Neural progenitor cell (in vitro differentiated cells): ENCODE measurements at regions not wholly inside any gene's neighbourhood (a gene's known extent, or its start where the extent isn't known, plus 50 kb on each side); places are given as distances from the start of the nearest gene placed in this dataset.

Source experiments
- DNase-seq: peaks from one replicate; pipeline ENCODE4 v3.0.0-alpha.2; 2016; ENCODE audit warnings: low spot score
- H2AFZ ChIP-seq: fragments of 200-600 bp; sonication (generic); replicated peaks from 2 replicates; pipeline ENCODE4 v1.6.1; 2016; ENCODE audit warnings: antibody characterized with exemption
- H3F3A ChIP-seq: fragments of 200-600 bp; sonication (generic); 2 replicates; pipeline ENCODE4 v1.6.1; 2016; ENCODE audit warnings: antibody characterized with exemption, low read depth
- H3K27ac ChIP-seq: fragments of 200-600 bp; sonication (generic); 2 replicates; pipeline ENCODE4 v1.5.1; 2016; ENCODE audit warnings: mild to moderate bottlenecking
- H3K27me3 ChIP-seq: fragments of 200-600 bp; sonication (generic); 2 replicates; pipeline ENCODE4 v1.6.1; 2016; ENCODE audit warnings: mild to moderate bottlenecking, moderate library complexity
- H3K36me3 ChIP-seq: fragments of 200-600 bp; sonication (generic); 2 replicates; pipeline ENCODE4 v1.5.1; 2016
- H3K4me1 ChIP-seq: fragments of 200-600 bp; sonication (generic); 2 replicates; pipeline ENCODE4 v1.6.1; 2016; ENCODE audit warnings: mixed run types
- H3K4me2 ChIP-seq: fragments of 200-600 bp; sonication (generic); 2 replicates; pipeline ENCODE4 v1.6.1; 2016
- H3K4me3 ChIP-seq: fragments of 200-600 bp; sonication (generic); 2 replicates; pipeline ENCODE4 v1.5.1; 2016
- H3K79me2 ChIP-seq: fragments of 200-600 bp; sonication (generic); 2 replicates; pipeline ENCODE4 v1.6.1; 2016; ENCODE audit warnings: low read depth
- H3K9ac ChIP-seq: fragments of 200-600 bp; sonication (generic); 2 replicates; pipeline ENCODE4 v1.6.1; 2016
- H3K9me3 ChIP-seq: fragments of 200-600 bp; sonication (generic); 2 replicates; pipeline ENCODE4 v1.5.1; 2016; ENCODE audit warnings: low read depth
- H4K20me1 ChIP-seq: fragments of 200-600 bp; sonication (generic); 2 replicates; pipeline ENCODE4 v1.6.1; 2016; ENCODE audit warnings: low read depth
- H3K27ac Mint-ChIP-seq: 3 replicates; pipeline ENCODE4 v1.8.0; 2021; ENCODE audit warnings: mixed read lengths
- H3K27me3 Mint-ChIP-seq: 2 replicates; pipeline ENCODE4 v1.8.0; 2022; ENCODE audit warnings: low read depth, mild to moderate bottlenecking, inconsistent platforms, moderate library complexity, mixed read lengths; ENCODE audit not compliant: insufficient read depth
- H3K36me3 Mint-ChIP-seq: 3 replicates; pipeline ENCODE4 v1.8.0; 2021; ENCODE audit warnings: mixed read lengths
- H3K4me1 Mint-ChIP-seq: 3 replicates; pipeline ENCODE4 v1.8.0; 2021; ENCODE audit warnings: mixed read lengths
- H3K4me3 Mint-ChIP-seq: 3 replicates; pipeline ENCODE4 v1.8.0; 2021; ENCODE audit warnings: mild to moderate bottlenecking, moderate library complexity, mixed read lengths
- H3K9me3 Mint-ChIP-seq: 3 replicates; pipeline ENCODE4 v1.8.0; 2020; ENCODE audit warnings: mixed read lengths
- EZH2 ChIP-seq: fragments of 200-600 bp; sonication (generic); IDR thresholded peaks from 2 replicates; pipeline ENCODE4 v1.6.1; 2017; ENCODE audit warnings: antibody characterized with exemption, mild to moderate bottlenecking, moderate library complexity
- EZH2phosphoT487 ChIP-seq: fragments of 200-600 bp; sonication (generic); IDR thresholded peaks from 2 replicates; pipeline ENCODE4 v1.6.1; 2017; ENCODE audit warnings: antibody characterized with exemption
- TF ChIP-seq, protein P1 (sequence below): fragments of 200-600 bp; sonication (generic); IDR thresholded peaks from 2 replicates; pipeline ENCODE4 v1.5.1; 2017; ENCODE audit warnings: antibody characterized with exemption, mild to moderate bottlenecking

DNA sequence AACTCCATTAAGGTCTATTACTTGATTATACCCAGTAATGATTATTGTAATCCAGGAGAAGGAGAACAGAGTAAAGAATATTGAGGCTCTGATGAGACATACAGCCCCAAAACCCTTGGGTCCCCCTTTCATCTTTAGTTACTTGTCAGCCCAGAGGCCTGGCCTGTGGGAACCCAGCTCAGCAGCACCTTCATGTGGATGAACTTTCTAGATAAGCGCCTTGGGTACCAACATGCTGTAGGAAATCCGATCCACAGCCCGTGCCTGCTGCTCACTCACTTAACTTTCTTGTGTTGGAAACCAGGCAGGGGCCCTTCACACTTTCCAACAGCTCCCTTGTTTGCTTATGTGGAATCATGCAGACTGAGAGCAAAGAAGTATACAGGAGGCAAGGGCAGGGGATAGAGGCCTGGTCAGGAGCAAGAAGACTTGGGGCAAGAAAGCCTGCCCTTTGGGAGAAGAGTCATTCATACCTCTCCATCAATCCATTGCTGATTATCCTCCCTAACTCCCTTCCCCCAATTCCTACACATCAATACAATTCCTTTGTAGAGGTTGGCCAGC is 64.0 kb upstream of the SOX9 start:
- no peak for TF ChIP-seq EZH2phosphoT487
- TF ChIP-seq, protein P1, sequence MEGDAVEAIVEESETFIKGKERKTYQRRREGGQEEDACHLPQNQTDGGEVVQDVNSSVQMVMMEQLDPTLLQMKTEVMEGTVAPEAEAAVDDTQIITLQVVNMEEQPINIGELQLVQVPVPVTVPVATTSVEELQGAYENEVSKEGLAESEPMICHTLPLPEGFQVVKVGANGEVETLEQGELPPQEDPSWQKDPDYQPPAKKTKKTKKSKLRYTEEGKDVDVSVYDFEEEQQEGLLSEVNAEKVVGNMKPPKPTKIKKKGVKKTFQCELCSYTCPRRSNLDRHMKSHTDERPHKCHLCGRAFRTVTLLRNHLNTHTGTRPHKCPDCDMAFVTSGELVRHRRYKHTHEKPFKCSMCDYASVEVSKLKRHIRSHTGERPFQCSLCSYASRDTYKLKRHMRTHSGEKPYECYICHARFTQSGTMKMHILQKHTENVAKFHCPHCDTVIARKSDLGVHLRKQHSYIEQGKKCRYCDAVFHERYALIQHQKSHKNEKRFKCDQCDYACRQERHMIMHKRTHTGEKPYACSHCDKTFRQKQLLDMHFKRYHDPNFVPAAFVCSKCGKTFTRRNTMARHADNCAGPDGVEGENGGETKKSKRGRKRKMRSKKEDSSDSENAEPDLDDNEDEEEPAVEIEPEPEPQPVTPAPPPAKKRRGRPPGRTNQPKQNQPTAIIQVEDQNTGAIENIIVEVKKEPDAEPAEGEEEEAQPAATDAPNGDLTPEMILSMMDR, result peak; percentile 11
- no peak overlapping the region for H3K4me2 ChIP-seq
- no peak overlapping the region for H3K4me3 ChIP-seq
- H3K27me3 ChIP-seq, result no peaks in the 10 kb centered on the region
- H3K36me3 ChIP-seq, result no peaks in the 10 kb centered on the region
- H3K27me3 Mint-ChIP-seq, result peaks cover 2% of the 10 kb centered on the region
- no peaks in the 10 kb centered on the region for H3K36me3 Mint-ChIP-seq
- peaks cover 7% of the 10 kb centered on the region for H3F3A ChIP-seq
- DNase-seq, result no peak
- H3K27ac ChIP-seq, result no peak overlapping the region
- H2AFZ ChIP-seq, result peak overlapping the region; percentile 57
- H3K9me3 Mint-ChIP-seq, result no peaks in the 10 kb centered on the region
- H3K9ac ChIP-seq, result no peak overlapping the region
- H3K4me1 Mint-ChIP-seq, result peaks cover 18% of the 10 kb centered on the region
- H3K27ac Mint-ChIP-seq, result no peak overlapping the region
- H3K4me1 ChIP-seq, result peaks cover 19% of the 10 kb centered on the region
- no peaks in the 10 kb centered on the region for H4K20me1 ChIP-seq
- H3K4me3 Mint-ChIP-seq, result no peak overlapping the region
- no peaks in the 10 kb centered on the region for H3K9me3 ChIP-seq
- no peaks in the 10 kb centered on the region for H3K79me2 ChIP-seq

DNA sequence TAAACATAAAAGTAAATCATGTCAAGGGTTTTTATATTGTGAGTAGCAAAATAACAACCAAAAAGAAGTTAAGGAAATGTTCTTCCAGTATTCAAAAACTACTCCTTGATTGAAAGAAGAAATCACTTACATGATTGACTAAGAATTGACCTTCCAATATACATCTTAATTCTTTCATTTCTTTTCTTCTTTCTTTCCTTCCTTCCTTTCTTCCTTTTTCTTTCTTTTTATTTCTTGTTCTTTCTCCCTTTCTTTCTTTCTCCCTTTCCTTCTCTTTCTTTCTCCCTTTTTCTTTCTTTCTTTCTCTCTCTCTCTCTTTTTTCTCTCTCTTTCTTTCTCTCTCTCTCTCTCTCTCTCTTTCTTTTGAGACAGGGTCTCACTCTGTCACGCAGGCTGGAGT is 60.7 kb upstream of the SOX9 start:
- TF ChIP-seq, protein P1, result no peak
- no peak overlapping the region for H2AFZ ChIP-seq

DNA sequence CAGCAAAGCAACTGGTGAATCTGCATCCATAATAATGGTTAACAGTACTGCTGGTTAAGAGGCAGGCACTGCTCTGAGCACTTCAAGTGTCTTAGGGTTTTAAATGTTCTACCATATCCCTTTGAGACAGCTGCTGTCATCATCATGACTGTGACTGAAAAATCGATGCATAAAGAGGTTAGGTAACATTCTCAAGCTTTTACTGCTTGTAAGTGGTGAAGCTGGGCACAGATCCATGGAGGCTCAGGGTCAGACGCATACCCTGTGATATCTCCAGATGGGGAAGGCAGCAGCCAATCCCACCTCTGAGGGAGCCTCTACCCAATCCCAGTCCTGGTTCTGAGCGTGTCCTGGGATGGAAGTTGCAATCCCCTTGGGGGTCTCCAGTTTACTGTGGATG is 57.6 kb upstream of the SOX9 start:
- Histone ChIP-seq H3K4me3 (no peak overlapping the region), H3K4me2 (no peak overlapping the region), H3K4me1 (peaks cover 8% of the 10 kb centered on the region), H3K36me3 (no peaks in the 10 kb centered on the region), H3K27ac (no peak overlapping the region), H3K9ac (no peak overlapping the region), H4K20me1 (no peaks in the 10 kb centered on the region), H3F3A (no peaks in the 10 kb centered on the region), H3K79me2 (no peaks in the 10 kb centered on the region), H3K27me3 (no peaks in the 10 kb centered on the region), H3K9me3 (no peaks in the 10 kb centered on the region), H2AFZ (no peak overlapping the region)
- no peaks in the 10 kb centered on the region for H3K27me3 Mint-ChIP-seq
- H3K36me3 Mint-ChIP-seq, result no peaks in the 10 kb centered on the region
- TF ChIP-seq EZH2phosphoT487 (no peak), EZH2 (no peak)
- TF ChIP-seq, protein P1, result no peak
- no peaks in the 10 kb centered on the region for H3K4me1 Mint-ChIP-seq
- DNase-seq, result no peak
- no peak overlapping the region for H3K4me3 Mint-ChIP-seq
- H3K9me3 Mint-ChIP-seq, result no peaks in the 10 kb centered on the region
- H3K27ac Mint-ChIP-seq, result no peak overlapping the region

More for the DNA sequence above, 60.7 kb upstream of the SOX9 start:
- H3K27ac Mint-ChIP-seq, result no peak overlapping the region
- peaks cover 5% of the 10 kb centered on the region for H3K4me1 Mint-ChIP-seq
- H4K20me1 ChIP-seq, result no peaks in the 10 kb centered on the region
- H3K9me3 ChIP-seq, result no peaks in the 10 kb centered on the region
- H3F3A ChIP-seq, result no peaks in the 10 kb centered on the region
- no peaks in the 10 kb centered on the region for H3K36me3 ChIP-seq
- H3K4me1 ChIP-seq, result peaks cover 16% of the 10 kb centered on the region
- H3K27me3 Mint-ChIP-seq, result no peaks in the 10 kb centered on the region
- no peak for DNase-seq
- no peak overlapping the region for H3K4me3 ChIP-seq
- H3K36me3 Mint-ChIP-seq, result no peaks in the 10 kb centered on the region
- no peaks in the 10 kb centered on the region for H3K79me2 ChIP-seq
- no peaks in the 10 kb centered on the region for H3K27me3 ChIP-seq
- H3K9me3 Mint-ChIP-seq, result no peaks in the 10 kb centered on the region
- no peak overlapping the region for H3K27ac ChIP-seq
- H3K9ac ChIP-seq, result no peak overlapping the region
- no peak overlapping the region for H3K4me2 ChIP-seq
- H3K4me3 Mint-ChIP-seq, result no peak overlapping the region
